ENCODE measurements at regions not wholly inside any gene's neighbourhood (a gene's known extent, or its start where the extent isn't known, plus 50 kb on each side); places are given as distances from the start of the nearest gene placed in this dataset.

GRCh38 chr9:78566948-78567675 lies 270.2 kb downstream of the PSAT1 start:
- DNase-seq: no peak

- DNase-seq: no peak
These were observed 270.8 kb downstream of the PSAT1 start for GRCh38 chr9:78567693-78568092.

GRCh38 chr9:78568774-78569173 lies 271.8 kb downstream of the PSAT1 start:
- DNase-seq: no peak

- no peak for DNase-seq
These were observed 275.3 kb downstream of the PSAT1 start for GRCh38 chr9:78572266-78572665.

DNA sequence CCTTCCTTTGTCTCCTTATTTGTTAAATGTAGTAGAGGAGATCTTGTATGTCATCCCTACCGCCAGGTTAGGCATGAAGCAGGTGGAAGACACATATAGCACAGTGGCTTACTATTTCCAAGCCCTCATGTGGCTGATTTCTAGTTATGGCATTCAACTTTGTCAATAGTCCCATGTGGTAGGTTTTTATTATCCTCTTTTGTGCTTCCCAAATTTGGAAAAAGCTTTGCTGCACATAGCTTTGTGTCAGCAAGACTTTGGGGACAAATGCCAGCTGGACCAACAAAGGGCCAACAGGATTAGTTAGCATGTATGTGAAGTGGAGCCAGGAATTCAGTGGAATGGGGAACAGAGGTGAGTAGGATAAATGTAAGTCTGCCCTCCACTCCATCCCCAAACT lies 276.3 kb downstream of the PSAT1 start:
- no peak for DNase-seq

DNA sequence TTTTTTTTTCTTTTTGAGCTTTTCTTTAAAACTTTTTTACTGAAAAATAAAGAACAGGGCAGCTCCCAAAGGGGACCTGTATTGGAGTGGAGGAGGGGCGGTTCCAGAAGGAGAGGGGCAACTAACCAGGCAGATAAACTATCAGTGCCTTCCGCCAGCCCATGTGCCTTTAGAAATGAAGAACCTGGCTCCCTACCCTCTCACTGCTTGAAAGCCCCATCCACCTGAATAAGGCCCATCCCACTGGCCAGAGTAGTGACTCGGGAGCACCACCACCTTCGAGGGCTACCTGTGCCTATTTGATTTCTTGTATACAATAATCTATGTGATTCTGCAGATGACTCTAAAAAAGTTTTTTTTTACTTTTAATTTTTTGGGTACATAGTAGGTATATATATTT lies 276.7 kb downstream of the PSAT1 start:
- DNase-seq: no peak

DNA sequence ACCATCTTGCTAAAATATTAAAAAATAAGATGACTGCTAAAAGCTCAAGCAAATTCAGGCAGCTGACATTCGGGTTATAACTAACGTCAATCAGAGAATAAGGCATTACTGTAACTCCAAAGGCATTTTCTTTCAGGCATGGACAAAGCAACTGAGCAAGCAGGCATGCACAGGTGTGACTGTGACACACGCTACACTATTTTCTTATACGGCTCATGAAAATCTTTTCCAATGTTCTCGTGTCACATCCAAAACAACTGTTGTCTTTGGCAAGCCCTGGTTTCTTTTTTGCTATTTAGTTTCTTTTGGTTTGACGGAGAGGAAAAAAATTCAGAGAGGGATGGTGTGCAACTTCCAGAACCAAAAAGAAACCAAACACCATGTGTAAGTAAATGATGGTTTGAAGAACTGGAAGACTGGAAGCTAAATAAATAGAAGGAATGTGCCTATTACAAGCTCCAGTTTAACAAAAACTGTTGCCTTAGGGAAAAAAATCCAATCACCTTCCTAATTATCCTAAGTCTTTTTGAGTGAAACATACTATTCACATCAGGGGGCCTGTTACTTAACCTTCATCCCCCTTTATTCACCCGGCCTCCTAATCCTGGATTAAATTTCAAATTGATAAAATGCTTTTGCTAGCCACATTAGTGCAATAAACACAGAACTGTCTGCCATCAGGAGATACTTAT lies 277.6 kb downstream of the PSAT1 start:
- no peak for DNase-seq

- DNase-seq: no peak
These were observed 278.2 kb downstream of the PSAT1 start for GRCh38 chr9:78575081-78575480.

GRCh38 chr9:78575771-78576170 lies 278.8 kb downstream of the PSAT1 start:
- no peak for DNase-seq

DNA sequence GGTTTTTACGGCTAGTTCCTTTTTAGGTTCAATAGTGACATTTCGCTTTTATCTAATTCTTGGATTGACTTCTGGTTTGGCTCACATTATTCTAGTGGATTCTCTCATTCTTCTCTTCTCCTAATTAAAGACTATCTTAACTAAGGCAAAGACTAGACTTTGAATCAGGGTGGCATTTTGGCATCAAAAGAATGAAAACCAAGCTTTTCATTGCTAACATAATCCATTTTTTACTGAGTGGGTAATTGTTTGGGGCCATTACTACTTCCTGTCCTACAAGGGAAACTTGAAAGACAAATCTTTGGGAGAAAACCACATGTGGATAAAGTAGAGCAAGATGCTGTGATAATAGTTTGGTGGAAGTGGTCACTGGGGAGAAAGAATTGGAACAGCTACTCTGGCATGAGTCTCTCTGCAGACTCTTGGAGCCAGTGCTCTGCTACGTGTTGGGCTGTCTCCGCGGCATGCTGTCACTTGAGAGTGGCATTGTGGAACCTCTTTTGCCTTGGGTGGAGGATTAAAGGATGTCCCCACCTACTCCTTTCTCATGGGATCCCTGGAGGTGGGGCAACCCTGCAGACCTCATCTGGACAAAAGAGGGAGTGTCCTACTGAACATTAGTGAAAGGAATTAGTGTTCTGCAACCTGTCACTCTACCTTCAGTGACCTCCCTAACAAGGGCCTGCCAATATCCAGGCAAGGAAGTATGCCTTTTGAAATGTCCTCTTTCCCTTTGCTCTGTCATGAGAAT lies 280.4 kb downstream of the PSAT1 start:
- DNase-seq: no peak

DNA sequence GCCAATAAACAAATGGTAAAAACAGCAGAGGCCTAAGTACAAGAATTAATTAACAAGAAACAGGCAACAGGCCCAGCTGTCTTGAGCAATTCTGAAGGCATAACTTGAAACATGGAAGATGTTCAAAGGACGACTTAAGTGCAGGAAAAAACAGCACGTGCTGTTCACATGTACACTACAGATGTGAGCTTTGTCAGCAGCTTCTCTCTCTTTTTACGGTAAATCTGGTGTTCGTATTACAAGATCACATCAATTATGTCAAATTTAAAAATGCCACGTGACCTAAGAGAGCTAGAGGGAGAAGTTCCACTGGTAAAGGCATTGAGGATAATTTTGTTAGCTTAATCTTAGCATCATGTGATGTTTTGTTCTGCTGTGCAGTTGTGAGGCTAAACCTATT lies 281.1 kb downstream of the PSAT1 start:
- DNase-seq: no peak

- no peak for DNase-seq
These were observed 285.9 kb downstream of the PSAT1 start for GRCh38 chr9:78582821-78583220.

GRCh38 chr9:78584589-78584988 lies 287.7 kb downstream of the PSAT1 start:
- no peak for DNase-seq

GRCh38 chr9:78585909-78586308 lies 289.0 kb downstream of the PSAT1 start:
- DNase-seq: no peak

DNA sequence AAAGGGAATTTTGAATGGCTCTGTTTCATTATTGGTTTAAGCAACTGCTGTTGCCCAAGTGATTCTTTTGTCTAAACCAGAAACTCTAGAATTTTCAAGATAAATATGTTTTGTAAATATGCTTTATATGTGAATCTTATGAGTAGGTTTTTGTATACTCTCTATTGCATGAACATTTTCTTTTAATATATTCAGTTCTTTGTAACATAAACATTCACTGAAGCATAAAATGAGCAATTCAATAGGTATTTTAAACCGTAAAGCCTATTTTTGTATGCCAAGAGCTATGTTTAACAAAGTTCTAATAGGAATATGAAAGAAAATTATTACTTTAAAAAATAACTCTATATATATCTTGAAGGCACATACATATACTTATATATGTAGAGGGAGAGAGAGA lies 293.1 kb downstream of the PSAT1 start:
- DNase-seq: no peak

GRCh38 chr9:78592811-78593210 lies 295.9 kb downstream of the PSAT1 start:
- no peak for DNase-seq

DNA sequence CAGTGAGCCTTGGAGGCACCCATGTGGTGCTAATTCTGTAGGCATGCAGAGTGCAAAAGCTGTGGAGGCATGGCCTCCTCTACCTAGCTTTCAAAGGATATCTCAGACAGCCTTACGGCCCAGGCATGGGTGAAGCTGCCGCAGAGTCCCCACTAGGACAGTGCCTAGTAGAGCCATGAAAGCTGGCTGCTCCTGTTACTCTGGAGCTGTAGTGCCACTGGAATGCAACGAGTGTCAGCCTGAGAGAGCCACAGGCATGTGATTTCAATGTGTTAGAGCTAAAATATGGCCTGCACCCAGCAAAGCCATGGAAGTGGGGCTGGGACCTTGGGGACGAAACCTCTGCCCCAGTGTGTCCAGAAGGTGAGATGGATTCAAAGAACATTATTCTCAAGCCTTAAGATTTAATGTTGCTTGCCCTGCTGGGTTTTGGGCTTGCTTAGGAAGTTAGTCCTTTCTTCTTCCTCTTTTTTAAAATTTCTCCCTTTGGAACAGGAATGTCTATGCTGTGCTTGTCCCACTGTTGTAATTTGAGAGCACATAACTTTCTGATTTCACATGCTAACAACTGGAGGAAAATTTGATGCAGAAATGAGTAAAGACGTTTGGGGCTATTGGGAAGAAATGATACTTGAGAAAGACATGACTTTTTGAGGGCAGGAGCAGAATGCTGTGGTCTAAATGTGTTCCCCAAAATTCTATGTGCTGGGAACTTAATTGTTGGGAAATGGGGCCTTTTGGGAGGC lies 298.4 kb downstream of the PSAT1 start:
- DNase-seq: no peak

- no peak for DNase-seq
These were observed 299.4 kb downstream of the PSAT1 start for GRCh38 chr9:78596346-78596745.

- no peak for DNase-seq
These were observed 301.2 kb downstream of the PSAT1 start for GRCh38 chr9:78598120-78598519.

DNA sequence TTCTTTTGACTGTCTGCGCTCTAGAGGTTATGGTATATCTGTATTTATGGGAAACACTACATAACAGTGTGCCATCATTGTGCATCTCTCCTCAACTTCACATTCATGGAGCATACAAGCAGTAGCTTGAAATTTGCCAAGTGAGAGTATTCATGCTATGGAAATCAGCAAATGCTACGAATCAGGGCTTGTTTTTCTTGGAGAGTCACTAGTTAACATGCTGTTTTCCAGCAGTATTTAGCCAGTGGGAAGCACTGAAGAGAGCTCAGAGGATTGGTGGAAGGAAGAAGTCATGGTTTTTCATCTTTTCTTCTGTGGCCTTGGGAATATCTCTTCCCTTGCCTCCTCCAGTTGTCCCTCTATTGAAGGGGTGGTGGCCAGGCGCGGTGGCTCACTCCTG lies 303.0 kb downstream of the PSAT1 start:
- DNase-seq: no peak

- DNase-seq: no peak
These were observed 305.1 kb downstream of the PSAT1 start for GRCh38 chr9:78601957-78602565.

GRCh38 chr9:78605041-78606000 lies 308.4 kb downstream of the PSAT1 start:
- DNase-seq: no peak
